ENCODE measurements at regions not wholly inside any gene's neighbourhood (a gene's known extent, or its start where the extent isn't known, plus 50 kb on each side); places are given as distances from the start of the nearest gene placed in this dataset.

GRCh38 chr6:130525408-130525807 lies 159.6 kb downstream of the TMEM200A start:
- Histone ChIP-seq H3K9me3 (ENCODE audit: low read depth) (no peaks in the 10 kb centered on the region), H3K36me3 (replicated peaks; ENCODE audit: insufficient read depth, low read depth) (no peaks in the 10 kb centered on the region), H3K9me2 (replicated peaks; ENCODE audit: insufficient read depth) (no peaks in the 10 kb centered on the region), H3K79me2 (no peaks in the 10 kb centered on the region), H3K4me1 (ENCODE audit: insufficient read depth) (no peaks in the 10 kb centered on the region), H3K27me3 (no peaks in the 10 kb centered on the region), H3K27ac (no peak overlapping the region), H3K4me2 (no peak overlapping the region), H2AFZ (no peak overlapping the region), H3K4me3 (no peak overlapping the region), H4K20me1 (ENCODE audit: insufficient read depth, poor library complexity, severe bottlenecking) (no peaks in the 10 kb centered on the region)
- TF ChIP-seq EZH2phosphoT487 (IDR thresholded peaks at IDR 0.05; ENCODE audit: low read depth, severe bottlenecking, unreplicated experiment) (no peak), CTCF (IDR thresholded peaks at IDR 0.05; ENCODE audit: poor library complexity) (no peak), EZH2 (IDR thresholded peaks at IDR 0.05; ENCODE audit: borderline replicate concordance) (no peak)
- DNase-seq (ENCODE audit: low spot score) = no peak
- WGBS (ENCODE audit: low lambda C conversion rate, missing lambda C conversion rate) = 80% methylated on average over 1 of the region's 1 CpG

GRCh38 chr6:130526466-130526865 lies 160.6 kb downstream of the TMEM200A start:
- H3K4me2 ChIP-seq = no peak overlapping the region
- H3K27me3 ChIP-seq = no peaks in the 10 kb centered on the region
- H3K9me2 ChIP-seq (replicated peaks; ENCODE audit: insufficient read depth) = no peaks in the 10 kb centered on the region
- H3K27ac ChIP-seq = no peak overlapping the region
- H4K20me1 ChIP-seq (ENCODE audit: insufficient read depth, poor library complexity, severe bottlenecking) = no peaks in the 10 kb centered on the region
- H3K36me3 ChIP-seq (replicated peaks; ENCODE audit: insufficient read depth, low read depth) = no peaks in the 10 kb centered on the region
- 81% methylated on average over 3 of the region's 3 CpGs for WGBS (ENCODE audit: low lambda C conversion rate, missing lambda C conversion rate)
- H3K4me3 ChIP-seq = no peak overlapping the region
- H2AFZ ChIP-seq = no peak overlapping the region
- no peaks in the 10 kb centered on the region for H3K4me1 ChIP-seq (ENCODE audit: insufficient read depth)
- no peaks in the 10 kb centered on the region for H3K9me3 ChIP-seq (ENCODE audit: low read depth)
- no peaks in the 10 kb centered on the region for H3K79me2 ChIP-seq
- DNase-seq (ENCODE audit: low spot score) = no peak
- TF ChIP-seq EZH2 (IDR thresholded peaks at IDR 0.05; ENCODE audit: borderline replicate concordance) (no peak), EZH2phosphoT487 (IDR thresholded peaks at IDR 0.05; ENCODE audit: low read depth, severe bottlenecking, unreplicated experiment) (no peak), CTCF (IDR thresholded peaks at IDR 0.05; ENCODE audit: poor library complexity) (no peak)

- DNase-seq (ENCODE audit: low spot score) = no peak
- Histone ChIP-seq H4K20me1 (ENCODE audit: insufficient read depth, poor library complexity, severe bottlenecking) (no peaks in the 10 kb centered on the region), H3K9me2 (replicated peaks; ENCODE audit: insufficient read depth) (no peaks in the 10 kb centered on the region), H3K36me3 (replicated peaks; ENCODE audit: insufficient read depth, low read depth) (no peaks in the 10 kb centered on the region), H3K79me2 (no peaks in the 10 kb centered on the region), H3K27me3 (no peaks in the 10 kb centered on the region), H3K4me1 (ENCODE audit: insufficient read depth) (no peaks in the 10 kb centered on the region), H3K9me3 (ENCODE audit: low read depth) (no peaks in the 10 kb centered on the region), H3K4me3 (no peak overlapping the region), H3K4me2 (no peak overlapping the region), H3K27ac (no peak overlapping the region), H2AFZ (no peak overlapping the region)
- 78% methylated on average over 1 of the region's 1 CpG for WGBS (ENCODE audit: low lambda C conversion rate, missing lambda C conversion rate)
- TF ChIP-seq EZH2phosphoT487 (IDR thresholded peaks at IDR 0.05; ENCODE audit: low read depth, severe bottlenecking, unreplicated experiment) = no peak
- TF ChIP-seq CTCF (IDR thresholded peaks at IDR 0.05; ENCODE audit: poor library complexity) = no peak
- TF ChIP-seq EZH2 (IDR thresholded peaks at IDR 0.05; ENCODE audit: borderline replicate concordance) = no peak
Observed at GRCh38 chr6:130527173-130527572, 161.4 kb downstream of the TMEM200A start.
